ENCODE measurements at regions not wholly inside any gene's neighbourhood (a gene's known extent, or its start where the extent isn't known, plus 50 kb on each side); places are given as distances from the start of the nearest gene placed in this dataset.
A peak's percentile ranks its signal among the peaks of the same experiment; 100 is the strongest.

- peak; percentile 11 to 58 (median 21) for DNase-seq
Measured at GRCh38 chr5:81854915-81855314, 104.0 kb upstream of the SSBP2 start.

DNA sequence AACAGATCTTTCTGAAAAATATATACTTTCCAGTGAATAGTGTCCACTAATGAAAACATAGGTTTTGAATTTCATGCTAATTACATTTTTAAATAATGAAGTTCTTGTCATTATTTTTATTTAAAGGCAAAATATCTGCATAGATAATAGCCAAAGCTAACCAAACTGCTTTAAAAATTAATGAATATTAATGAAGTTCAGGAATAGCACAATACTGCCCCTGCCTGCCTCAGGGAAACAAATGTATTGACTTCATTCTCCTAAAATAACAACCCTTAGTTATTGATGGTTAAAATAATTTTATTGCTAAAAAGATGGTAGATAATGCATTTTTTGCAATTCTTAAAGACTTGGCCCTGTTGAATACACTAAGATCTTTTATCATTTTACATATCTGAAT lies 103.6 kb upstream of the SSBP2 start:
- peak in 1 of 3 experiments; percentile 47 for DNase-seq

DNA sequence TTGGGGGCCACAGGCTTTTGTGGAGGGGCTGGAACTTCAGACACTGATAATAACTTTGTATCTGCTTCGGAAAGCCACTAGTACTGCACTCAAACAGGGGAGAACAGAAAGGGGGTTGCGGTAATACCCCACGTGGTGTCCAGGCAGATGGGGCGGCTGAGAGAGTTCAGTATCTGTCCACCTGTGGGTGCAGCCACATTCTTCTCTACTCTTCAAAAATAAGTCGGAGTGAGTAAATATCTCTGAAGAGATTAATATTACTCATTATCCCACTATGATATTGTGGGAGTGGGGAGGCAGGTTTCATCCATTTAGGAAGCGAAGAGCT lies 102.1 kb upstream of the SSBP2 start:
- DNase-seq, result peak in 1 of 3 experiments; percentile 58

DNA sequence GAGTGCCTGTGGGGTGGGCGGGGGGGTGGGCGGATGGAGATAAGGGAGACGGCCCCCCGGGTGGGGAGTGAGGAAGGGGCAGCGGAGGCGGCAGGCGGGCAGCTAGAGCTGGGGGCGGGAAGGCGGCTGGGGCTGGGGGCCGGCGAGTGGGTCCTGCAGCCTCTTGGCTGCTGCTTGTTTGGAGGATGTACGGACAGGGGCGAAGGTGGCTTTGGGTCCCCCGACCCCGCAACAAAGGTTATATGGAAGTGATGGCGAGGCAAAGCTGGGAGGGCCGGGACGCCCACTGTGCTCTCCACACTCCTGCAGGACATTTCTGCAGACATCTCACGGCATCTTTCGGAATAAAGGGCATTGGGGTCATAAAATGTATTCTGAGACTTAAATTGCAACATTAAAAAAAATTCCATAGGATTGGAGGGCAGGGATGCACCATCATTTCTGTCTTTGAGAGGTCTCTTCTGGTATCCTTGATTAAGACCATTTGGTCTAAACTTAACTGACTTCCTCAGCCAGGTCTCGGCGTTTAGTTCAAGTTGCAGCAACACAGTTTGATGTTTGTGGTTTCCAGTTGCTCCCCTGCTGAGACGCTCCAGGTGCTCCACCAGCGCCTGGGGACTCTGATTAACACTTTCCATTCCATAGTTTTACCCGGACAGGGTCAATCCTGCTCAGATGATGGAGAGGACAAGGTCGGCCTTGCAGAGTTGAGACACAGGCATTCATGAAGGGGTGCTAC lies 101.6 kb upstream of the SSBP2 start:
- peak; percentile 78 to 91 (median 84) for DNase-seq

DNA sequence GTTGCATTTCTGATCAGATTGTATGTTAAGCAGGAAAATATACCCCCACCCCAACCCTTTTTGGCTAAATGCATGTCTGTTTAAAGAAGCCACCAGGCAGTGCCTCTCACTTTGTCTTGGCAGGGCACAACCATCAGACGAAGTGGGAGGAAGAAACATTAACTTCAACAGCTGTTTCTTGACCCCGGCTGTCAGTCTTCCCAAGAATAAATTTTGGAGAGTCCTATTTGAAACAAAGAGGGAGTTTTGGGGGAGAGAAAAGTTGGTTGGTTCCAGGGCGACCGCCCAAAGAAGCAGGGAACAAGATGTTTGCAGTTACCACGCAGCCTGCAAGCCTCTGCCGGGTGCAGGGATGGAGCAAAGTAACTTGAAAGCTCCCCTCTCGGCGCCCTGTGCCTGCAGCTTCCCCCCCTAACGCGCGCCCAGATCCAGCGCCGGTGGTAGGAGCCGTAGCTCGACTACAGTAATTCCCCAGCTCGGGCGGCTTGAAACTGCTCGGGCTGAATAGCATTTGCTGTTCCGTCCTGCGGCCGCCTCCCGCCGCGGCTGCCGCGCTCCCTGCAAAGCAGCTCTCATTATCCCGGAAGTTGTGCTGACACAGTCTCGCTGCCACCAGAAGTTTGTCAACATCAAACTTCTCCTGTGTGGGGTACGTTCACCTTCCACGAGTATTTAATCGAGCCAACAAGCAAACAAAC lies 100.7 kb upstream of the SSBP2 start:
- peak; percentile 90 to 97 (median 95) for DNase-seq

- peak in 2 of 3 experiments; percentile 32 to 41 for DNase-seq
Measured at GRCh38 chr5:81850501-81851357, 99.8 kb upstream of the SSBP2 start.

DNA sequence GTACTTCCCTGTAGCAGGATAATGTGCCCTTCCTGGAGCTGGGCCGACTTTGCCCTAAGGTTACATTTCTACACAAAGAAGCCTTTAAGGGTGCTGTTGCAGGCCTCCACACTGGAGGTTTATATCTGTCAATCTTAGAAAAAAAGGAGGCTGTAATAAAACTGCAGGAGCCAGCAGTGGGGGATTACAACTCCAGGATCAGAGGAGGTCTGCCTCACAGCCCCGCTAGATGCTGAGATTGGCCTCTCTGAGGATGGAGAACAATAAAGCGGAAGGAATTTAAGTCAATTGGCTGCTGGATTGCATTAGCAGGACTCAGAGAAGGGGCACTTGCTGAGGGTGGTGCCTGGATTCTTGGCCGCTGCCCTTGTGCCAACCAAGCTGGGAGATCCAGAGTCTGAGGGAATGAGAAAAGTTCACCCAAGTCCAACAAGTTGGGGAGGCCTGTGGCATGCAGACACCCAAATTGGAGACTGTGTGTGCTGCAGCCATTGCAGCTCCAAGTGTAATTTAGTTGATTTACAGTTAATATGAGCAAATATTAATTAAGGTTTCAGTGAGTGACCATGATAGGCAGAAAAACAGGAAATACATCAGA lies 99.0 kb upstream of the SSBP2 start:
- DNase-seq, result no peak

- no peak for DNase-seq
Measured at GRCh38 chr5:81848362-81848880, 97.5 kb upstream of the SSBP2 start.

- DNase-seq, result no peak
Measured at GRCh38 chr5:81846301-81846700, 95.4 kb upstream of the SSBP2 start.

DNA sequence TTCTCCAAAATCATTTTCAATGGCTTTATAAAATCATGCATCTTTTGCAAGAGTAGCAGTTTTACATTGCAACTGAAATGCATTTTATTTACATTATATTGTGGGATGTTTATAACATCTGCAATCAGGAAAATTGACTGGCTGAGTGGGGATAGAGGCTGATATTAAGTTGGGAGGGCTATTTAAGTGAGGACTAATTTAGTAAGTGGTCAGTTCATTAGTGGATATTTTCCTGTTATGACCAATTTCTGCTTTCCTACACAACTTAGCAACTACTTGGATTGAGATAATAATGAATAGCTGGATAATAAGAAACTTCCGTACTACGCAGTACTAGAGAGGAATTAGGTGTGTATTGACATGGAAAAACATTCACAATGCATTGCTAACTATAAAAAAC lies 92.9 kb upstream of the SSBP2 start:
- no peak for DNase-seq

DNA sequence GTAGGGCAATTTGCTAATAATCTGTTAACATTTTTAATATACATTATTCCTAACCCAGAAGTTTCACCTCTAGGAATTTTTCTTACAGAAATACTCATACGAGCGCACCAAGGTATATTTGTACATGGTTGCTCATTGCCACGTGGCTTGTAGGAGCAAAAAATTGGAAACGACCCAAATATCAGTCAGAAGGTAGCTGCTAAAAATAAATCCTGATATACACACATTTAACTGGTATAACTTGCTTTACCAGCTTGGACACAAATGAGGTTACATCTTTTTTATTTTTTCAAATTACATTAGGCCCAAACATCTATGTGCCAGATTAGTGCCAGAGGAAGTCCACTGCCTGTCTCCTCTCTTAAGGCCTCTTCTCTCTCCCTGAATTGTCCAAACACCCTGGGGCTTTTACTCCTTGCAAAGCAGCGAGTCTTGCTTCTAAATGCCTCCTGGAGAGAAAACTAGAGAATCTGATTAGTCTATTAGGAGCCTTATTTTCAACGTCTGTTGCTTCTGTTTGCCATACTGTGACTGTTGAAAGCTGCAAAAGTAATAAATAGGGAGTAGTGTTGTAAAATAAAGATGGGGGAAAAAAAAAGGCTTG lies 92.0 kb upstream of the SSBP2 start:
- DNase-seq, result peak in 2 of 3 experiments; percentile 18 to 68

DNA sequence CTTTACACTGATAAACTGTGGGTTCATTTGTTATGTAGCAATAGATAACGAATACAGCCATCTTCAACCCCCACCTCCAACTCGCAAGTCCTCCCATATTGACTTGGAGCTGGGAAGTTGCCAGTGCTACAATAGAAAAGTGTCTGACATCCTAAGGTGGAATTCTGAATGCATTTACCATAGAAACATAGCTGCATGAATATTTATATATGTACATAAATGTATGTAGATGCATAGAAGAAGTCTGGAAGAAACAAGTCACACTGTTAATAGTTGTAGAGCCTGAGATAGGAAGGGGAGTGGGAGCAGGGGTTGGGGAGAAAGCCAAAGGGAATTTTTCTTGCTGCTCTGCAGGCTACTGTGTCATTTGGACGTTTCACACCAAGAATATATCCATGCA lies 88.1 kb upstream of the SSBP2 start:
- DNase-seq, result no peak

DNA sequence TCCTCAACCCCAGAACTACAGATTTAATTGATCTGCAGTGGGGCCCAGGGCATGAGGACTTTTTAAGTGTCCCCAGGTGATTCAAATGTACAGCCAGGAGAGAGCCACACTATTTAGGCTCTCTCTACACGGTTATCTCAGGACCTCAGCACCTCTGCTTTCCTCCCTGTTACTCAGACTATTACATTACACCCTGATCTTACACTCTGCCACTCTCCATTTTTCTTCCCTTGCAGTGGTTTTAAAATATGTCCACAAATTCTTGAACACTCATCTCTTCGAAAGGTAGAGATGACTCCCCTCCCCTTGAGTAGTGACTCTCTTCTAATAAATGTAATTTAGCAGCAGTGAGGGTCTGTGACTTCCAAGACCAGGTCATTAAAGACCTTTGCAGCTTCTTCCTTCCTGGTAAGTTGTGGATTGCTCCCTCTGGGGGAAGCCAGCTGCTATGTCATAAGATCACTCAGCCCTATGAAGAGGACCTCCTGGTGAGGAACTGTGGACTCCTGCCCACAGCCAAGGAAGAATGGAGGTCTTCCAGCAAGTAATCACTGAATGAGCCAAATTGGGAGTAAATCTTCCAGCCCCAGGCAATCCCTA lies 87.5 kb upstream of the SSBP2 start:
- no peak for DNase-seq

- DNase-seq, result no peak
Measured at GRCh38 chr5:81837667-81838306, 86.9 kb upstream of the SSBP2 start.

GRCh38 chr5:81835814-81836367 lies 85.0 kb upstream of the SSBP2 start:
- peak in 1 of 3 experiments; percentile 30 for DNase-seq

- no peak for DNase-seq
Measured at GRCh38 chr5:81834021-81834660, 83.2 kb upstream of the SSBP2 start.

DNA sequence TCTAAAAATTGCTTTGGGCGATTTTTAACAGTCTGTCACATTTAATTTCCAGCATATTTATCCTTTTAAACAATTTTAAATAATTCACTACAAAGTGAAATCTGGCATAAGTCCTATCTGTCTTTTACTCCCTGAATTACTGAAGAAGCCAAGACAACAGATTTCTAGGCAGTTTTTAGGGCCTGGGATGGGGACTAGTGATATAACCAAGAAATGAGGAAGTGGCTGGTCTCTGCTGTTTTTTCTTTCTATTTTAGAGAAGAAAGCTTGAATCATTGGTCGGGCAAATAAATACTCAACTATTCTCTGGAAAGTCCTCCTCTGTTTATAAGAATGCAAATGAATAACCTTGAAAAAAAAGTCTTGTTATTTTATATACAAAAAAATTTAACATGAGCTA lies 79.7 kb upstream of the SSBP2 start:
- DNase-seq, result no peak

- no peak for DNase-seq
Measured at GRCh38 chr5:81829242-81829641, 78.3 kb upstream of the SSBP2 start.

- no peak for DNase-seq
Measured at GRCh38 chr5:81827500-81827899, 76.6 kb upstream of the SSBP2 start.

- DNase-seq, result no peak
Measured at GRCh38 chr5:81826128-81826527, 75.2 kb upstream of the SSBP2 start.

- DNase-seq, result peak; percentile 14 to 71 (median 65)
Measured at GRCh38 chr5:81825237-81825636, 74.3 kb upstream of the SSBP2 start.

All from NCI-H1417 (cell line).